SK-N-SH (cell line): ENCODE measurements at regions not wholly inside any gene's neighbourhood (a gene's known extent, or its start where the extent isn't known, plus 50 kb on each side); places are given as distances from the start of the nearest gene placed in this dataset.

ENCODE experiments used
- CTCF ChIA-PET: fragments of 300-600, 350-600 bp; formaldehyde crosslinking; extraction: SDS; loops from one replicate; lab custom pipeline; 2021; lab: Yijun Ruan, JAX
- POLR2A ChIA-PET: fragments of 350-600 bp; sonication (Branson Sonifier 250); formaldehyde crosslinking; extraction: SDS; loops from one replicate; lab custom pipeline; 2020; ENCODE audit warnings: antibody characterized with exemption, inconsistent platforms; lab: Yijun Ruan, JAX
- DNase-seq: peaks from one replicate; pipeline ENCODE4 v3.0.0; 2012
- H2AFZ ChIP-seq: fragments of 200-600 bp; sonication (generic); 2 replicates; pipeline ENCODE4 v1.8.1; 2016; ENCODE audit warnings: antibody characterized with exemption, mild to moderate bottlenecking, low read depth
- H3F3A ChIP-seq: fragments of 200-600 bp; sonication (generic); replicated peaks from 2 replicates; pipeline ENCODE3; 2016; ENCODE audit warnings: antibody characterized with exemption, mild to moderate bottlenecking; ENCODE audit not compliant: insufficient read depth
- H3K27ac ChIP-seq, 2 experiments: fragments of 200-500 bp in 1 of 2; fragments of 200-600 bp in 1 of 2; sonication (Bioruptor generic) in 1 of 2; sonication (generic), shearing (Covaris generic) in 1 of 2; 2 replicates each; pipeline versions ENCODE4 v1.5.1 to v1.6.1; 2014 to 2016; ENCODE audit warnings: low read depth in 2 of 2, inconsistent platforms in 1 of 2, low read length in 1 of 2, mild to moderate bottlenecking in 1 of 2, mixed read lengths in 1 of 2
- H3K27me3 ChIP-seq: fragments of 200-600 bp; sonication (generic), shearing (Covaris generic); 2 replicates; pipeline ENCODE4 v1.6.1; 2016; ENCODE audit warnings: mixed run types; ENCODE audit not compliant: insufficient read depth
- H3K36me3 ChIP-seq, 2 experiments: fragments of 200-500 bp in 1 of 2; fragments of 200-600 bp in 1 of 2; sonication (Bioruptor generic) in 1 of 2; sonication (generic) in 1 of 2; replicated peaks in 1 of 2; 2 replicates each; pipeline versions ENCODE3 to v1.5.1; 2014 to 2016; ENCODE audit warnings: low read length in 1 of 2, mild to moderate bottlenecking in 1 of 2; ENCODE audit not compliant: insufficient read depth in 2 of 2, control insufficient read depth in 1 of 2
- H3K4me1 ChIP-seq, 2 experiments: fragments of 200-500 bp in 1 of 2; fragments of 200-600 bp in 1 of 2; sonication (Bioruptor generic) in 1 of 2; sonication (generic), shearing (Covaris generic) in 1 of 2; 2 replicates each; pipeline versions ENCODE4 v1.5.1 to v1.6.1; 2014 to 2016; ENCODE audit warnings: low read depth in 1 of 2, low read length in 1 of 2, mixed run types in 1 of 2; ENCODE audit not compliant: insufficient read depth in 2 of 2, control insufficient read depth in 1 of 2
- H3K4me2 ChIP-seq: fragments of 200-600 bp; sonication (generic), shearing (Covaris generic); 2 replicates; pipeline ENCODE4 v1.6.1; 2017; ENCODE audit warnings: mixed run types
- H3K4me3 ChIP-seq, 2 experiments: fragments of 200-500 bp in 1 of 2; fragments of 200-600 bp in 1 of 2; sonication (Bioruptor generic) in 1 of 2; sonication (generic), shearing (Covaris generic) in 1 of 2; 2 replicates each; pipeline versions ENCODE4 v1.5.1 to v1.8.1; 2014 to 2016; ENCODE audit warnings: low read depth in 2 of 2, inconsistent platforms in 1 of 2, low read length in 1 of 2, mild to moderate bottlenecking in 1 of 2, mixed read lengths in 1 of 2, moderate library complexity in 1 of 2
- H3K79me2 ChIP-seq: fragments of 200-600 bp; sonication (generic); 2 replicates; pipeline ENCODE4 v1.8.1; 2017; ENCODE audit warnings: mild to moderate bottlenecking; ENCODE audit not compliant: insufficient read depth
- H3K9ac ChIP-seq: fragments of 200-600 bp; sonication (generic); 2 replicates; pipeline ENCODE4 v1.6.1; 2017; ENCODE audit warnings: mixed run types
- H3K9me2 ChIP-seq: fragments of 200-600 bp; sonication (generic); 2 replicates; pipeline ENCODE4 v1.6.1; 2017; ENCODE audit warnings: mixed run types
- H3K9me3 ChIP-seq: fragments of 200-600 bp; sonication (generic); 2 replicates; pipeline ENCODE4 v1.6.1; 2017; ENCODE audit warnings: mixed run types, mild to moderate bottlenecking, moderate library complexity
- H4K20me1 ChIP-seq: fragments of 200-600 bp; sonication (generic); 2 replicates; pipeline ENCODE4 v1.6.1; 2017; ENCODE audit warnings: mild to moderate bottlenecking, mixed run types; ENCODE audit not compliant: insufficient read depth
- FOSL2 ChIP-seq: IDR thresholded peaks from 2 replicates; pipeline ENCODE4 v1.4.0; 2012; ENCODE audit warnings: low read depth, mild to moderate bottlenecking, moderate library complexity, borderline replicate concordance
- FOXJ3 ChIP-seq: sonication (generic); formaldehyde crosslinking; IDR thresholded peaks from 2 replicates; pipeline ENCODE4 v1.5.1; 2020; ENCODE audit warnings: mild to moderate bottlenecking, missing genetic modification reagents
- GABPA ChIP-seq: IDR thresholded peaks from 2 replicates; pipeline ENCODE4 v1.4.0; 2012; ENCODE audit warnings: low read depth, mild to moderate bottlenecking
- GATA2 ChIP-seq: sonication (generic); formaldehyde crosslinking; IDR thresholded peaks from 2 replicates; pipeline ENCODE4 v1.5.0; 2020; ENCODE audit warnings: mild to moderate bottlenecking, missing genetic modification reagents
- JUND ChIP-seq: IDR thresholded peaks from 2 replicates; pipeline ENCODE4 v1.4.0; 2012
- MXI1 ChIP-seq: IDR thresholded peaks from 2 replicates; pipeline ENCODE4 v1.6.1; 2012; ENCODE audit warnings: mild to moderate bottlenecking, low read depth, low read length, improper control_type of control experiment
- NFIC ChIP-seq: IDR thresholded peaks from 2 replicates; pipeline ENCODE4 v1.4.0; 2012; ENCODE audit warnings: borderline replicate concordance
- NRF1 ChIP-seq: IDR thresholded peaks from 2 replicates; pipeline ENCODE4 v1.6.1; 2012; ENCODE audit warnings: low read depth, mild to moderate bottlenecking, low read length
- POLR2AphosphoS5 ChIP-seq: IDR thresholded peaks from 2 replicates; pipeline ENCODE4 v1.6.1; 2012; ENCODE audit warnings: low read depth, low read length
- RAD21 ChIP-seq: IDR thresholded peaks from 2 replicates; pipeline ENCODE4 v1.6.1; 2012; ENCODE audit warnings: mild to moderate bottlenecking, low read length
- RFX5 ChIP-seq: IDR thresholded peaks from 2 replicates; pipeline ENCODE4 v1.6.1; 2012; ENCODE audit warnings: mild to moderate bottlenecking, improper control_type of control experiment, low read length
- RXRA ChIP-seq: IDR thresholded peaks from 2 replicates; pipeline ENCODE4 v1.4.0; 2012; ENCODE audit warnings: low read depth, mild to moderate bottlenecking, borderline replicate concordance
- SIN3A ChIP-seq: IDR thresholded peaks from 2 replicates; pipeline ENCODE4 v1.6.1; 2012; ENCODE audit warnings: low read depth, mild to moderate bottlenecking, low read length, moderate library complexity, borderline replicate concordance
- SMC3 ChIP-seq: IDR thresholded peaks from 2 replicates; pipeline ENCODE4 v1.6.1; 2012; ENCODE audit warnings: low read depth, low read length, improper control_type of control experiment
- TAF1 ChIP-seq: IDR thresholded peaks from 2 replicates; pipeline ENCODE4 v1.6.1; 2012; ENCODE audit warnings: low read depth, mild to moderate bottlenecking, low read length, moderate library complexity, borderline replicate concordance
- TCF12 ChIP-seq: IDR thresholded peaks from 2 replicates; pipeline ENCODE4 v1.4.0; 2012
- TEAD4 ChIP-seq: IDR thresholded peaks from 2 replicates; pipeline ENCODE4 v1.4.0; 2012; ENCODE audit warnings: mild to moderate bottlenecking, borderline replicate concordance; ENCODE audit not compliant: insufficient read depth
- USF1 ChIP-seq: IDR thresholded peaks from 2 replicates; pipeline ENCODE4 v1.4.0; 2012; ENCODE audit warnings: low read depth, borderline replicate concordance
- YY1 ChIP-seq: IDR thresholded peaks from 2 replicates; pipeline ENCODE4 v1.4.0; 2012; ENCODE audit warnings: low read depth, mild to moderate bottlenecking
- ZBTB33 ChIP-seq: IDR thresholded peaks from 2 replicates; pipeline ENCODE4 v1.4.0; 2012; ENCODE audit warnings: low read depth, borderline replicate concordance
- WGBS: methylation state at CpG from one replicate; pipeline ENCODE4 v1.1.6; 2017; ENCODE audit warnings: low lambda C conversion rate; 5-methylcytosine and 5-hydroxymethylcytosine counted together
- TF ChIP-seq, protein P1 (sequence below): IDR thresholded peaks from 2 replicates; pipeline ENCODE4; 2012
- TF ChIP-seq, protein P2 (sequence below): fragments of 150-350 bp; IDR thresholded peaks from 2 replicates; pipeline ENCODE4 v1.6.1; 2016; ENCODE audit warnings: mild to moderate bottlenecking, low read depth, low read length

GRCh38 chr6:30264743-30265142, 51.5 kb upstream of the TRIM26 start:
- TF ChIP-seq GABPA, result no peak
- TF ChIP-seq RXRA, result no peak
- TF ChIP-seq, protein P1, sequence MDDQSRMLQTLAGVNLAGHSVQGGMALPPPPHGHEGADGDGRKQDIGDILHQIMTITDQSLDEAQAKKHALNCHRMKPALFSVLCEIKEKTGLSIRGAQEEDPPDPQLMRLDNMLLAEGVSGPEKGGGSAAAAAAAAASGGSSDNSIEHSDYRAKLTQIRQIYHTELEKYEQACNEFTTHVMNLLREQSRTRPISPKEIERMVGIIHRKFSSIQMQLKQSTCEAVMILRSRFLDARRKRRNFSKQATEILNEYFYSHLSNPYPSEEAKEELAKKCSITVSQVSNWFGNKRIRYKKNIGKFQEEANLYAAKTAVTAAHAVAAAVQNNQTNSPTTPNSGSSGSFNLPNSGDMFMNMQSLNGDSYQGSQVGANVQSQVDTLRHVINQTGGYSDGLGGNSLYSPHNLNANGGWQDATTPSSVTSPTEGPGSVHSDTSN, result no peak
- TF ChIP-seq RAD21, result no peak
- TF ChIP-seq TAF1, result no peak
- TF ChIP-seq JUND, result no peak
- TF ChIP-seq MXI1, result no peak
- no peak for TF ChIP-seq YY1
- CTCF ChIA-PET, result no interaction called here
- 83% methylated on average over 6 of the region's 6 CpGs for WGBS

GRCh38 chr6:30263734-30264133, 50.5 kb upstream of the TRIM26 start:
- H3K9me3 ChIP-seq, result no peaks in the 10 kb centered on the region
- H3K36me3 ChIP-seq, result peaks cover 0 to 6% of the 10 kb centered on the region in 2 experiments
- no peak overlapping the region for H2AFZ ChIP-seq
- H3K27ac ChIP-seq, result peak overlapping the region; percentile 39 to 43; a peak in 3 of 4 replicates
- no peak overlapping the region for H3K4me2 ChIP-seq
- H3K4me1 ChIP-seq, result peaks cover 7 to 27% of the 10 kb centered on the region in 2 experiments; a peak in 3 of 4 replicates
- H3K79me2 ChIP-seq, result no peaks in the 10 kb centered on the region
- peak; percentile 46 for DNase-seq
- H3F3A ChIP-seq, result peaks cover 4% of the 10 kb centered on the region
- POLR2A ChIA-PET, result no interaction called here
- WGBS, result 9% methylated on average over 5 of the region's 5 CpGs
- H3K4me3 ChIP-seq, result no peak overlapping the region
- H3K9me2 ChIP-seq, result no peaks in the 10 kb centered on the region
- H4K20me1 ChIP-seq, result no peaks in the 10 kb centered on the region
- CTCF ChIA-PET, result interaction anchor here (1.5 kb wide), 1 partner anchor 25 kb away, joined by 4 read pairs; no protein-coding TSS in a partner anchor
- H3K9ac ChIP-seq, result no peak overlapping the region
- no peaks in the 10 kb centered on the region for H3K27me3 ChIP-seq
- TF ChIP-seq MXI1, result 0 out of 2 replicates have a peak, but pooled peaks have one; percentile 23
- TF ChIP-seq SIN3A, result no peak
- TF ChIP-seq USF1, result no peak
- no peak for TF ChIP-seq RFX5
- no peak for TF ChIP-seq SMC3
- TF ChIP-seq TCF12, result peak; percentile 73
- peak; percentile 78 for TF ChIP-seq FOSL2
- no peak for TF ChIP-seq GABPA
- TF ChIP-seq TAF1, result no peak
- no peak for TF ChIP-seq YY1
- TF ChIP-seq, protein P2, sequence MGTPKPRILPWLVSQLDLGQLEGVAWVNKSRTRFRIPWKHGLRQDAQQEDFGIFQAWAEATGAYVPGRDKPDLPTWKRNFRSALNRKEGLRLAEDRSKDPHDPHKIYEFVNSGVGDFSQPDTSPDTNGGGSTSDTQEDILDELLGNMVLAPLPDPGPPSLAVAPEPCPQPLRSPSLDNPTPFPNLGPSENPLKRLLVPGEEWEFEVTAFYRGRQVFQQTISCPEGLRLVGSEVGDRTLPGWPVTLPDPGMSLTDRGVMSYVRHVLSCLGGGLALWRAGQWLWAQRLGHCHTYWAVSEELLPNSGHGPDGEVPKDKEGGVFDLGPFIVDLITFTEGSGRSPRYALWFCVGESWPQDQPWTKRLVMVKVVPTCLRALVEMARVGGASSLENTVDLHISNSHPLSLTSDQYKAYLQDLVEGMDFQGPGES, result no peak
- TF ChIP-seq, protein P1, result peak; percentile 71
- TF ChIP-seq ZBTB33, result no peak
- TF ChIP-seq FOXJ3, result no peak
- peak; percentile 78 for TF ChIP-seq JUND
- TF ChIP-seq TEAD4, result 0 out of 2 replicates have a peak, but pooled peaks have one; percentile 36
- TF ChIP-seq GATA2 (CRISPR knock-in tag), result no peak
- TF ChIP-seq POLR2AphosphoS5, result peak; percentile 19; the same call in 1 of the 2 replicates
- TF ChIP-seq NRF1, result no peak
- TF ChIP-seq NFIC, result no peak

More at GRCh38 chr6:30264743-30265142, 51.5 kb upstream of the TRIM26 start:
- Histone ChIP-seq H3K4me2 (no peak overlapping the region), H2AFZ (no peak overlapping the region), H3K27ac (0 out of 4 replicates have a peak overlapping the region, but pooled peaks of 1 of the 2 experiments have one; percentile 39), H3K9me2 (no peaks in the 10 kb centered on the region), H3K79me2 (no peaks in the 10 kb centered on the region), H3K27me3 (no peaks in the 10 kb centered on the region), H3K36me3 (peaks cover 0 to 6% of the 10 kb centered on the region in 2 experiments), H3F3A (peaks cover 4% of the 10 kb centered on the region), H4K20me1 (no peaks in the 10 kb centered on the region), H3K4me3 (no peak overlapping the region), H3K4me1 (peaks cover 7 to 23% of the 10 kb centered on the region in 2 experiments; a peak in 3 of 4 replicates), H3K9me3 (no peaks in the 10 kb centered on the region), H3K9ac (no peak overlapping the region)
- DNase-seq, result no peak
- POLR2A ChIA-PET, result no interaction called here
